DMS114 treated with DMSO at 0.1 percent for 48 hours (cell line): ENCODE measurements at regions not wholly inside any gene's neighbourhood (a gene's known extent, or its start where the extent isn't known, plus 50 kb on each side); places are given as distances from the start of the nearest gene placed in this dataset.
"Not testable (repeated sequence)": the region's sequence is repeated elsewhere in the genome, so short reads cannot be mapped to it uniquely, and the experiment has no call there.

ENCODE experiments used
- DNase-seq: peaks from one replicate; lab custom pipeline; 2025; ENCODE audit not compliant: unreplicated experiment; lab: John Stamatoyannopoulos, UW

- no peak for DNase-seq
Observed at GRCh38 chr3:30421266-30421665, 185.1 kb upstream of the TGFBR2 start.

- no peak for DNase-seq
Observed at GRCh38 chr3:30426293-30426993, 180.0 kb upstream of the TGFBR2 start.

- DNase-seq, result no peak
Observed at GRCh38 chr3:30428251-30428650, 178.2 kb upstream of the TGFBR2 start.

- no peak for DNase-seq
Observed at GRCh38 chr3:30435861-30436331, 170.5 kb upstream of the TGFBR2 start.

GRCh38 chr3:30437171-30437601 is 169.2 kb upstream of the TGFBR2 start:
- no peak for DNase-seq

- DNase-seq, result no peak
Observed at GRCh38 chr3:30438126-30438525, 168.3 kb upstream of the TGFBR2 start.

- DNase-seq, result no peak
Observed at GRCh38 chr3:30439451-30440053, 166.8 kb upstream of the TGFBR2 start.

GRCh38 chr3:30440147-30440604 is 166.2 kb upstream of the TGFBR2 start:
- DNase-seq, result no peak

GRCh38 chr3:30440880-30441279 is 165.5 kb upstream of the TGFBR2 start:
- no peak for DNase-seq

- no peak for DNase-seq
Observed at GRCh38 chr3:30443756-30444673, 162.4 kb upstream of the TGFBR2 start.

GRCh38 chr3:30448450-30449289 is 157.7 kb upstream of the TGFBR2 start:
- no peak for DNase-seq

GRCh38 chr3:30449290-30449632 is 157.1 kb upstream of the TGFBR2 start:
- DNase-seq, result no peak

- DNase-seq, result no peak
Observed at GRCh38 chr3:30452446-30452845, 154.0 kb upstream of the TGFBR2 start.

GRCh38 chr3:30453360-30454039 is 152.9 kb upstream of the TGFBR2 start:
- no peak for DNase-seq

GRCh38 chr3:30454636-30455035 is 151.8 kb upstream of the TGFBR2 start:
- DNase-seq, result no peak

GRCh38 chr3:30455112-30455511 is 151.3 kb upstream of the TGFBR2 start:
- DNase-seq, result not testable (repeated sequence)

- DNase-seq, result no peak
Observed at GRCh38 chr3:30455840-30456239, 150.6 kb upstream of the TGFBR2 start.

- DNase-seq, result no peak
Observed at GRCh38 chr3:30456264-30456663, 150.1 kb upstream of the TGFBR2 start.

GRCh38 chr3:30457081-30457480 is 149.3 kb upstream of the TGFBR2 start:
- DNase-seq, result no peak

- no peak for DNase-seq
Observed at GRCh38 chr3:30457726-30458125, 148.7 kb upstream of the TGFBR2 start.
